Ovary (tissue), 3 donors: ENCODE measurements at regions not wholly inside any gene's neighbourhood (a gene's known extent, or its start where the extent isn't known, plus 50 kb on each side); places are given as distances from the start of the nearest gene placed in this dataset.

Source experiments
- CTCF ChIP-seq, 3 donors: fragments of 450-650 bp in 2 of 3; fragments of 200-600 bp in 1 of 3; IDR thresholded peaks; one replicate each; pipeline versions ENCODE4 v1.5.1 to v1.8.0; 2016 to 2022; ENCODE audit warnings: antibody characterized with exemption in 3 of 3, mild to moderate bottlenecking in 1 of 3
- EP300 ChIP-seq: sonication (generic); formaldehyde crosslinking; IDR thresholded peaks from one replicate; pipeline ENCODE4 v1.6.1; 2017; ENCODE audit warnings: antibody characterized with exemption
- POLR2A ChIP-seq: fragments of 450-650 bp; IDR thresholded peaks from one replicate; pipeline ENCODE4 v1.6.1; 2017; ENCODE audit warnings: antibody characterized with exemption, mild to moderate bottlenecking, moderate library complexity
- donor health status: DM: no; HTN: no; CAD: no.

GRCh38 chr6:92072387-92072786 lies 1347.0 kb downstream of the EPHA7 start:
- TF ChIP-seq CTCF (IDR thresholded peaks at IDR 0.05) (no peak), EP300 (no peak), POLR2A (no peak)
